K562 (cell line): ENCODE measurements at regions not wholly inside any gene's neighbourhood (a gene's known extent, or its start where the extent isn't known, plus 50 kb on each side); places are given as distances from the start of the nearest gene placed in this dataset.

ENCODE experiments used
- ATAC-seq: fragments of 200-7000 bp; cut with Tn5 transposase; 3 replicates; pipeline ENCODE4 v1.9.1; 2020; ENCODE audit warnings: moderate library complexity
- BruUV-seq: library from RNA; stranded (reverse); fragments of 400-500 nt; replicated peaks from 2 replicates; lab custom pipeline; 2021; lab: Mats Ljungman, UMichigan
- CTCF ChIA-PET: fragments of 300-600 bp; formaldehyde crosslinking; extraction: SDS; loops from one replicate; lab custom pipeline; 2021; ENCODE audit warnings: low intra/inter-chr PET ratio; lab: Yijun Ruan, JAX
- POLR2A ChIA-PET: fragments of 300-600, 350-650 bp; sonication (Branson Sonifier 250); formaldehyde crosslinking; extraction: SDS; loops from one replicate; lab custom pipeline; 2021; ENCODE audit warnings: antibody characterized with exemption, inconsistent platforms; lab: Yijun Ruan, JAX
- DNase-seq, 4 experiments: peaks; one replicate each; pipeline versions ENCODE4 v3.0.0 to v3.0.0-alpha.2; 2011 to 2018; ENCODE audit warnings: low spot score in 3 of 4, mixed read lengths in 3 of 4; ENCODE audit errors: extremely low read depth in 1 of 4
- FAIRE-seq: peaks from 2 replicates; lab custom pipeline; 2011; peaks lifted over from hg19 to GRCh38; lab: Jason Lieb, UNC
- H2AFZ ChIP-seq: 2 replicates; pipeline ENCODE4 v1.6.0; 2011; ENCODE audit warnings: low read depth, low read length, control low read depth, inconsistent platforms
- H3K27ac ChIP-seq: fragments of 200-600 bp; 3 replicates; pipeline ENCODE4 v1.8.0; 2011; ENCODE audit warnings: low read depth, mild to moderate bottlenecking, control low read depth, inconsistent platforms, low read length, moderate library complexity, mixed read lengths; ENCODE audit errors: extremely low read depth
- H3K27me3 ChIP-seq, 2 experiments: fragments of 300-600 bp in 1 of 2; 2 replicates in 1 of 2; 3 replicates in 1 of 2; pipeline versions ENCODE4 v1.6.0 to v1.8.0; 2011; ENCODE audit warnings: inconsistent platforms in 2 of 2, low read length in 2 of 2, mild to moderate bottlenecking in 1 of 2, mixed read lengths in 1 of 2, moderate library complexity in 1 of 2; ENCODE audit not compliant: control insufficient read depth in 2 of 2, insufficient read depth in 2 of 2
- H3K36me3 ChIP-seq: fragments of 300-600 bp; 3 replicates; pipeline ENCODE4 v1.8.0; 2011; ENCODE audit warnings: mild to moderate bottlenecking, low read length, inconsistent platforms; ENCODE audit not compliant: control insufficient read depth, insufficient read depth
- H3K4me1 ChIP-seq, 2 experiments: fragments of 200-600 bp in 1 of 2; replicated peaks in 1 of 2; 2 replicates in 1 of 2; 3 replicates in 1 of 2; pipeline versions ENCODE4 v1.5.1 to v1.8.0; 2011; ENCODE audit warnings: inconsistent platforms in 2 of 2, low read length in 2 of 2, mild to moderate bottlenecking in 1 of 2, mixed read lengths in 1 of 2, moderate library complexity in 1 of 2; ENCODE audit not compliant: control insufficient read depth in 2 of 2, insufficient read depth in 2 of 2
- H3K4me2 ChIP-seq: 2 replicates; pipeline ENCODE4 v1.6.1; 2011; ENCODE audit warnings: low read length, control low read depth, inconsistent platforms, mixed read lengths; ENCODE audit not compliant: insufficient read depth
- H3K4me3 ChIP-seq: fragments of 200-600 bp; sonication (generic), shearing (Covaris generic); 2 replicates; pipeline ENCODE4 v1.5.1; 2016; ENCODE audit warnings: control low read depth, inconsistent platforms
- H3K79me2 ChIP-seq: fragments of 200-600 bp; 3 replicates; pipeline ENCODE4 v1.8.0; 2011; ENCODE audit warnings: low read length, inconsistent platforms; ENCODE audit not compliant: control insufficient read depth, insufficient read depth
- H3K9ac ChIP-seq, 2 experiments: 2 replicates each; pipeline versions ENCODE4 v1.6.0 to v1.6.1; 2011; ENCODE audit warnings: low read depth in 2 of 2, low read length in 2 of 2, control low read depth in 1 of 2, inconsistent platforms in 1 of 2, mild to moderate bottlenecking in 1 of 2, mixed read lengths in 1 of 2; ENCODE audit not compliant: insufficient read depth in 1 of 2
- H3K9me1 ChIP-seq: one replicate; pipeline ENCODE4 v1.6.0; 2011; ENCODE audit warnings: inconsistent platforms, mild to moderate bottlenecking, low read length, moderate library complexity; ENCODE audit not compliant: control insufficient read depth, insufficient read depth
- H3K9me3 ChIP-seq: replicated peaks from 2 replicates; pipeline ENCODE4 v1.5.1; 2011; ENCODE audit warnings: low read depth, low read length, inconsistent platforms; ENCODE audit not compliant: control insufficient read depth, insufficient read depth
- H4K20me1 ChIP-seq: replicated peaks from 2 replicates; pipeline ENCODE4 v1.6.1; 2011; ENCODE audit warnings: low read length, inconsistent platforms, mixed read lengths; ENCODE audit not compliant: control insufficient read depth, insufficient read depth
- CBX8 ChIP-seq: fragments of 200-600 bp; sonication (generic); IDR thresholded peaks from 2 replicates; pipeline ENCODE4 v1.6.1; 2012; ENCODE audit warnings: borderline replicate concordance, mixed run types, low read depth, mild to moderate bottlenecking, moderate library complexity, mixed read lengths, low read length, control low read depth, inconsistent platforms; ENCODE audit not compliant: poor library complexity, severe bottlenecking; ENCODE audit errors: extremely low read depth
- DNMT1 ChIP-seq: fragments of 450-650 bp; IDR thresholded peaks from 2 replicates; pipeline ENCODE4 v1.6.1; 2016; ENCODE audit warnings: antibody characterized with exemption, mild to moderate bottlenecking
- MTF1 ChIP-seq: fragments of 250-450 bp; sonication (Bioruptor Pico); IDR thresholded peaks from 2 replicates; pipeline ENCODE4 v1.9.0; 2021; ENCODE audit warnings: moderate library complexity, mild to moderate bottlenecking, inconsistent platforms, borderline replicate concordance
- ZKSCAN3 ChIP-seq: fragments of 250-450 bp; sonication (Bioruptor Pico); IDR thresholded peaks from 2 replicates; pipeline ENCODE4 v1.4.0; 2020
- WGBS: fragments of 100-300 bp; shearing (Covaris generic); methylation state at CpG from one replicate; pipeline ENCODE4 v1.1.6; 2016; ENCODE audit warnings: low coverage, mixed read lengths; ENCODE audit not compliant: insufficient coverage; ENCODE audit errors: missing lambda C conversion rate; 5-methylcytosine and 5-hydroxymethylcytosine counted together
- in situ Hi-C: fragments of 300-500 bp; cut with MboI; formaldehyde crosslinking; loops from 4 replicates; pipeline ENCODE4 v1.15.0; 2018; ENCODE audit warnings: inconsistent platforms, mixed read lengths
- intact Hi-C: fragments of 100-400 bp; cut with micrococcal nuclease; formaldehyde crosslinking; loops from 2 replicates; pipeline ENCODE4 v1.14.2; 2022

DNA sequence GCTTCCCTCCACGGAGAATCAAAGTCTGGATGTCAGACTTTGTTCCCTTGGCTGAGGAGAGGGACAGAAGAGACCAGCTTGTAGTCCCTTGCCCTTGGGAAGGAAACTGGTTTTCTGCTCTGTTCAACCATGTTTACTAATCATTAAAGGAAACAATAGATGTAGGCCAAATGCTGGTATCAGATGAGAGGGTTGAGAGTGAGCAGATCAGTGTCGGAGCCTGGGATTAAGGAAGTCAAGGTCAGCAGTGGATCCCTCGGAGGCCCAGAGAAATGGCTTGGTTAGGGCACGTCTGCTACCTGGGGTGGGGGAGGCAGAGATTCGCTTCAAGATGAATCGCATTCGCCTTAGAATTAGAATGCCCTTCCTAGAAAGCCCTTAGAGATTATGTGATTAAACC, 109.1 kb downstream of the MYCN start:
- no TSS peak for BruUV-seq
- CTCF ChIA-PET = no interaction called here
- no peaks in the 10 kb centered on the region for H3K4me1 ChIP-seq
- ATAC-seq = no peak
- H3K36me3 ChIP-seq = no peaks in the 10 kb centered on the region
- no peak overlapping the region for H3K27ac ChIP-seq
- H3K9ac ChIP-seq = no peak overlapping the region
- no peaks in the 10 kb centered on the region for H4K20me1 ChIP-seq
- POLR2A ChIA-PET = no interaction called here
- no peaks in the 10 kb centered on the region for H3K79me2 ChIP-seq
- no peaks in the 10 kb centered on the region for H3K9me1 ChIP-seq
- H3K4me3 ChIP-seq = no peak overlapping the region
- no peak overlapping the region for H3K4me2 ChIP-seq
- TF ChIP-seq CBX8 (no peak), ZKSCAN3 (CRISPR knock-in tag) (no peak), DNMT1 (no peak)
- no peak for DNase-seq
- no peak for FAIRE-seq
- no peak overlapping the region for H2AFZ ChIP-seq
- in situ Hi-C loops (no loop called here), intact Hi-C loops (no loop called here)
- under 1% methylated on average over 7 of the region's 7 CpGs for WGBS
- H3K27me3 ChIP-seq = peaks cover 0 to 4% of the 10 kb centered on the region in 2 experiments; a peak in 2 of 5 replicates
- H3K9me3 ChIP-seq = no peaks in the 10 kb centered on the region

DNA sequence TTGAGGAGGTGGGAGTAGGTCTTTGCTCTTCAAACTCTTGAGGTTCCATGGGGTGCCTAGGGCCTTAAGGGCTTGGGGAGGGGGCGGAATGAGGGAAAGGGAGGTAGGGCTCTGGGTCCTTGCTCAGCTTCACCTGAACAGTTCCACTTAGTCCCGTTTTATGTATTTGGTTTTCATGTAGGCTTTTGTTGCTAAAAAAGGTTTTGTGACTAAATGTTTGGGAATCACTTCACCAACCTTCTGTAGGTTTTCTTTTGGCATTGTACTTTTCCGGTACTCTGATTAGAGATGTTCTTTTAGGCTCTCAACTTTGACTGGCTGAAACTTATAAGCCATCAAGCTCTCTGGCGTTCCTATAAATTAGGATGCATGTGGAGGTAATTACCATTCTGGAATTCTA, 108.1 kb downstream of the MYCN start:
- in situ Hi-C loops (no loop called here), intact Hi-C loops (no loop called here)
- ChIA-PET POLR2A (no interaction called here), CTCF (no interaction called here)
- H3K4me3 ChIP-seq = no peak overlapping the region
- ATAC-seq = no peak
- BruUV-seq = no TSS peak
- TF ChIP-seq MTF1 (CRISPR knock-in tag) = no peak
- H3K36me3 ChIP-seq = no peaks in the 10 kb centered on the region
- no peak for FAIRE-seq
- no peak overlapping the region for H2AFZ ChIP-seq
- H3K79me2 ChIP-seq = no peaks in the 10 kb centered on the region
- H3K4me2 ChIP-seq = no peak overlapping the region
- no peak overlapping the region for H3K27ac ChIP-seq
- H3K4me1 ChIP-seq = no peaks in the 10 kb centered on the region
- peaks cover 0 to 4% of the 10 kb centered on the region in 2 experiments; a peak in 1 of 5 replicates for H3K27me3 ChIP-seq
- H3K9ac ChIP-seq = no peak overlapping the region
- H3K9me3 ChIP-seq = no peaks in the 10 kb centered on the region
- DNase-seq = no peak
- no peaks in the 10 kb centered on the region for H3K9me1 ChIP-seq
- WGBS = 3% methylated on average over 4 of the region's 4 CpGs
- no peaks in the 10 kb centered on the region for H4K20me1 ChIP-seq
